Muscle of back (tissue), 3 donors: ENCODE measurements at regions not wholly inside any gene's neighbourhood (a gene's known extent, or its start where the extent isn't known, plus 50 kb on each side); places are given as distances from the start of the nearest gene placed in this dataset.
A peak's percentile ranks its signal among the peaks of the same experiment; 100 is the strongest.

Experiments used
- DNase-seq, 3 donors: peaks; one replicate each; pipeline versions ENCODE4 v3.0.0 to v3.0.0-alpha.2; 2013

DNA sequence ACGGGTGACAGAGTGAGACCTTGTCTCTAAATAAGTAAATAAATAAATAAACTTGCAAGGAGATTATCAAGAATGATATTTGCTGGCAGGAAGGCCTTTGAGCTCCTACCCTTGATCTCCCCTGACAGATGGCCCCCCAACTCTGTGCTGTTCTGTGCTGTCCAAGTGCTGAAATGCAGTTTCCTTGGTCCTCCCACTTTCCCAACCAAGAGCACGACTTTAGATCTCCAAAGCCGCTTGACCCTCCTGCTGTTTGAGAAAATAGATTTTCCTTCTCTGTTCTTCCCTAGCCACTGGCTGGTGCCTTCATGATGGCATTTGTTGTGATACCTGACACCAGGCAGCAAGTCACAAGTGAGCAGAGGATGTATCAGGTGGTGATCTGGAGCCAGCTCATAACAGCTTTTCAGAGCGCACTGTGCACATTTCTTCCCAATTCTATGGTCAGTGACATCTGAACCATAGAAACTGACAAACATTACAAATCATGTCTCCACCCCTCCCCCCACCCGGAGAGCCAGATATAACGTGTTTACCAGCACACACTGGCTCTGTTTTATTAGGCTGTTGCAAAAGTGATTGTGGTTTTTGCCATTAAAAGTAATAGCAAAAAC, 80.0 kb upstream of the PUM3 start:
- no peak for DNase-seq

DNA sequence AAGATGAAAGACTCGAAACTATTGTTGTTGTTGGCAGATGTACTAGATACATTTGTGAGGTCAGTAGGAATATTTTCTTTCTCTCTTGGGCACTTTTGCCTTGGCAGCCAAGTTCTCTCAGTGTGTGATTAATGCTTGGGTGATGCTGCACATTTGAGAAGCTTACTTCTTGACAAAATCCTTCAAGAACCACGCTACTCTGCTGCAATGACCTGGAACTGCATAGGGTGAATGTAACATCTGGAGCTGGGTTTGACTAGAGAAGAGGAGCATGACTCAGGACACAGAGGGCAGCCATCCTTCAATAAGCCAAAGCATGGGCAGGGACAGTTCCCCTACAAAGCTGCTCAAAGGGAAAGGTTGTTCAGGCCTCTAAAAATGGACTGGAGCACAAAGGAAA, 75.5 kb upstream of the PUM3 start:
- peak in 1 of 3 donors; percentile 2 for DNase-seq

DNA sequence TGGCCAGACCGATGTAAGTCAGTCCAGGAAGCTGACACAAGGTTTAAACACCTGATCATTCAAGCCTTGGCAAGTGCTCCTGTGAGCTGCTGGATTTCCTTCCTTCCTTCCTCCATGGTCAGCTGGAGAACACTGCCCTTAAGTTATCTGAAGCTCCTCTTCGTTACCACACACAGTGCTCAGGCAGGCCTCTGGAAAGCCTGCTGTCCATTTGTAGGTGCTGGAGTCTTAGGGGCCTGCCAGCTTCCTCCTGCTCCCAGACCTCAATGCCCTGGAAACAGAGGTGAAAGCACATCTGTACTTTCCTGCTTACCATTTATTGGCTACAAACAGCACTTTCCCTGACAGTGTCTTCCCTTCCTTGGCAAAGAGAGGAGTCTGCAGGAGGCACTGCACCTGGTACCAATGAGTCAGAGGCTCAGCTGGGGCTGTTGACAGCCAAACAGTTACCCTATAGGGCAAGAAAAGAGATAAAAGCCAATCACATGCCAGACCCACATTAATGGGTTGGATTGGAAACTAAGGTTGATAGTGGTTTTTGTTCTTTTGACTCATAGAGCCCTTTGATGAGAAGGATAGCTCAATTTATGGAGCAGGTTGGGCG, 72.6 kb upstream of the PUM3 start:
- peak in 1 of 3 donors; percentile 16 for DNase-seq

DNA sequence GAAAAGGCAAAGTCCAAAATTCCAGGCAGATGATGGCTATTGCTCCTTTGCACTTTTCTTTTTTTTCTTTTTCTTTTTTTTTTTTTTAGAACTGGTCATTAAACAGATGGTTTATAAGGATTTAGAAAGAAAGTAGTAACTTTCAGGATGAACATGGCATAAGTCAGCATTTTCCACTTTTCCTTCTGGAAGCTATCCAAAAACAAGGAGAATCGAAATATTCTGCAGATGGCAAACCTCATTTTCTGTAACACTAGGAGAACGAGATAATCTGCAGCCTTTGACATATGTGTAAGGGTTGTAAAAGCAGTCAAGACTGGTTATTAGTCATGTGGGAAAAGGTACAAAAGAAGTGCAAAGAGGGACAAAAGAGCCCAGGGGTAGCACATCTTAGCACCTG, 69.1 kb upstream of the PUM3 start:
- DNase-seq: no peak

DNA sequence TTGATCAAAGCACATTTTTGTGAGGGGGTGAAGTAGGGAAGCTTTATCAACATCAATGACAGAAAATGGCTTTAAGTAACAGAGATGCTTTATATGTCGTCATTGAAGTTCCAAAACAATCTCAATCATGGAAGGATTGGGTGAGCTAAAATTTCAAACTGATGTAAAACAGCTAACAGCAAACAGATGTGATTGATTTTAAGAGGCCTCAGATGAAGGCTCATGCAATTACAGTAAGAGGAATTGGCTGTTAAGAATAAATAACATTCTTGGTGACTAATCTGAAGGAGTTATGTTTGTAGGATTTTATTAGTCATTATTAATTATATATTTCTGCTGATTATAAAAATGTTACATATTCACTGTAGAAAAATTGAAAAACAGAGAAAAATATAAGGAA, 63.5 kb upstream of the PUM3 start:
- DNase-seq: peak in 1 of 3 donors; percentile 0

DNA sequence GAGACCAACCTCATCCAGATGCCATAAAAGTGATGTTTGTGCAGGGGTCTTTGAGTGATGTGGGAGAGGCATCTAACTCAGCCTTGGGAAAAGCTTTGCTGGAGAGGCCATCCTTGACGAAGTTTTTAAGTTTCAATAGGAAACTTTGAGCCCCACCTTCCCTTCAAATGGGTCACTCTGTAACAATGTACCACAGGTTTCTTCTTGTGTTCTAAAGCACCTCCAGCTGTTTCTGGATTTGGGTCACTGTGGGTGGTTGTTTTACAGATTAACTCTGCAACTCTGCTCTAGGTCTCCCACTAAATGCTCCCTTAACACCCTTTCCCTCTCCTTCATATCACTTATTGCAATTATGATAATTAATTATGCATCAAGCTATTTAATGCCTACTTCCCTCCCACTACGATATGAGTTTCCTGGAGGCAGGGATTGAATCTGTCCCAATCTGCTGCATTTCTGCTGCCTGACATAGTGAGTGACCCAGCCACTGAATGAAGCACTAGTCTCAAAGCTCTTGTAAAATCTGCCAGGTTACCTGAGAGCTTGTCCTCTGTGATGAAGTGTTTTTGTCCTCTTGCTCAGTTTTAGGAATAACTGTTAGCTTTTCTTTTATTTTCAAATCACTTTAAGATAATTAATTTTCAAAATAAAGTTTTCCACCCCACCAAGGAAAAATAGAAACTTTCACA, 60.5 kb upstream of the PUM3 start:
- no peak for DNase-seq
